HCT116 (cell line): ENCODE measurements at regions not wholly inside any gene's neighbourhood (a gene's known extent, or its start where the extent isn't known, plus 50 kb on each side); places are given as distances from the start of the nearest gene placed in this dataset.

ENCODE experiments used
- ATAC-seq: fragments of 200-7000 bp; cut with Tn5 transposase; 2 replicates; pipeline ENCODE4 v1.9.1; 2020; ENCODE audit warnings: mild to moderate bottlenecking, moderate library complexity
- BruUV-seq: library from RNA; stranded (reverse); fragments of 400-500 nt; replicated peaks from 2 replicates; lab custom pipeline; 2021; lab: Mats Ljungman, UMichigan
- CTCF ChIA-PET: fragments of 300-600 bp; sonication (Branson Sonifier 250); formaldehyde crosslinking; loops from one replicate; lab custom pipeline; 2021; ENCODE audit warnings: antibody characterized with exemption; lab: Charles Lee
- POLR2A ChIA-PET: fragments of 300-600, 350-600 bp; sonication (Branson Sonifier 250); formaldehyde crosslinking; loops from one replicate; lab custom pipeline; 2021; ENCODE audit warnings: antibody characterized with exemption; lab: Charles Lee
- RAD21 ChIA-PET, 2 experiments: fragments of 300-600 bp; sonication (Branson Sonifier 250); formaldehyde crosslinking; loops; one replicate each; lab custom pipeline; 2023; ENCODE audit warnings: low total read pairs in 2 of 2; ENCODE audit not compliant: uncharacterized antibody in 2 of 2, unreplicated experiment in 2 of 2, low non-redundant PET in 1 of 2; lab: Charles Lee
- DNase-seq: peaks from one replicate; pipeline ENCODE4 v3.0.0-alpha.2; 2010; ENCODE audit warnings: low read depth, low spot score
- H2AFZ ChIP-seq: fragments of 200-600 bp; shearing (Covaris generic), sonication (generic); 2 replicates; pipeline ENCODE4 v1.6.1; 2017; ENCODE audit warnings: low read depth, mixed run types, mixed read lengths, antibody characterized with exemption, low read length; ENCODE audit not compliant: poor library complexity, severe bottlenecking
- H3K27ac ChIP-seq: 2 replicates; pipeline ENCODE4 v1.5.1; 2012; ENCODE audit warnings: low read depth, low read length
- H3K27me3 ChIP-seq: fragments of 200-600 bp; sonication (generic); 2 replicates; pipeline ENCODE4 v1.6.1; 2016; ENCODE audit warnings: mixed run types, low read length, mixed read lengths; ENCODE audit not compliant: insufficient read depth
- H3K36me3 ChIP-seq, 2 experiments: fragments of 200-500 bp in 1 of 2; fragments of 200-600 bp in 1 of 2; sonication (Bioruptor generic) in 1 of 2; sonication (generic) in 1 of 2; 2 replicates each; pipeline versions ENCODE4 v1.5.1 to v1.6.1; 2014 to 2016; ENCODE audit warnings: low read length in 2 of 2, inconsistent platforms in 1 of 2, mixed read lengths in 1 of 2, mixed run types in 1 of 2; ENCODE audit not compliant: insufficient read depth in 2 of 2, control insufficient read depth in 1 of 2
- H3K4me1 ChIP-seq, 2 experiments: fragments of 200-600 bp in 1 of 2; sonication (generic) in 1 of 2; 2 replicates each; pipeline versions ENCODE4 v1.5.1 to v1.6.1; 2012 to 2017; ENCODE audit warnings: low read length in 2 of 2, inconsistent platforms in 1 of 2, mild to moderate bottlenecking in 1 of 2, mixed read lengths in 1 of 2, mixed run types in 1 of 2, moderate library complexity in 1 of 2; ENCODE audit not compliant: insufficient read depth in 2 of 2, control insufficient read depth in 1 of 2
- H3K4me2 ChIP-seq: fragments of 200-600 bp; sonication (generic); 2 replicates; pipeline ENCODE4 v1.6.1; 2017; ENCODE audit warnings: mixed run types, low read length, mixed read lengths
- H3K4me3 ChIP-seq, 2 experiments: fragments of 200-600 bp in 1 of 2; sonication (generic) in 1 of 2; replicated peaks in 1 of 2; 2 replicates each; pipeline ENCODE4 v1.5.1; 2011 to 2016; ENCODE audit warnings: low read length in 2 of 2, control low read depth in 1 of 2, low read depth in 1 of 2, mild to moderate bottlenecking in 1 of 2, mixed read lengths in 1 of 2, mixed run types in 1 of 2
- H3K79me2 ChIP-seq: fragments of 200-600 bp; sonication (generic); 2 replicates; pipeline ENCODE4 v1.6.1; 2017; ENCODE audit warnings: mild to moderate bottlenecking, mixed run types, low read length, moderate library complexity, mixed read lengths; ENCODE audit not compliant: insufficient read depth
- H3K9ac ChIP-seq: fragments of 200-600 bp; sonication (generic); 2 replicates; pipeline ENCODE4 v1.6.1; 2016; ENCODE audit warnings: low read length, mixed read lengths
- H3K9me2 ChIP-seq: fragments of 200-600 bp; sonication (generic), shearing (Covaris generic); 2 replicates; pipeline ENCODE4 v1.6.1; 2017; ENCODE audit warnings: mixed run types, mild to moderate bottlenecking, moderate library complexity; ENCODE audit not compliant: insufficient read depth
- H3K9me3 ChIP-seq, 2 experiments: fragments of 200-500 bp in 1 of 2; fragments of 200-600 bp in 1 of 2; sonication (Bioruptor generic) in 1 of 2; sonication (generic) in 1 of 2; 2 replicates each; pipeline ENCODE4 v1.6.1; 2014 to 2017; ENCODE audit warnings: low read length in 2 of 2, mixed read lengths in 2 of 2, inconsistent platforms in 1 of 2, low read depth in 1 of 2, mild to moderate bottlenecking in 1 of 2, mixed run types in 1 of 2, moderate library complexity in 1 of 2; ENCODE audit not compliant: control insufficient read depth in 1 of 2, insufficient read depth in 1 of 2
- H4K20me1 ChIP-seq: fragments of 200-600 bp; sonication (generic), shearing (Covaris generic); 2 replicates; pipeline ENCODE4 v1.6.1; 2017; ENCODE audit warnings: mixed run types, mild to moderate bottlenecking, moderate library complexity; ENCODE audit not compliant: insufficient read depth
- CBX3 ChIP-seq: IDR thresholded peaks from 2 replicates; pipeline ENCODE4 v1.6.1; 2012; ENCODE audit warnings: low read depth
- EGR1 ChIP-seq: IDR thresholded peaks from 2 replicates; pipeline ENCODE4 v1.6.1; 2012; ENCODE audit warnings: low read depth
- EZH2 ChIP-seq: fragments of 200-600 bp; sonication (generic); IDR thresholded peaks from 2 replicates; pipeline ENCODE4 v1.6.1; 2017; ENCODE audit warnings: antibody characterized with exemption, mixed run types
- EZH2phosphoT487 ChIP-seq: fragments of 200-600 bp; IDR thresholded peaks from 2 replicates; pipeline ENCODE4 v1.6.1; 2018; ENCODE audit warnings: antibody characterized with exemption, borderline replicate concordance
- FOSL1 ChIP-seq: IDR thresholded peaks from 2 replicates; pipeline ENCODE4 v1.6.1; 2012; ENCODE audit warnings: low read depth
- JUND ChIP-seq: IDR thresholded peaks from 2 replicates; pipeline ENCODE4 v1.6.1; 2012
- POLR2AphosphoS5 ChIP-seq: IDR thresholded peaks from 2 replicates; pipeline ENCODE4 v1.6.1; 2011; ENCODE audit warnings: mild to moderate bottlenecking, low read depth, low read length, moderate library complexity
- RAD21 ChIP-seq: IDR thresholded peaks from 2 replicates; pipeline ENCODE4 v1.6.1; 2012; ENCODE audit warnings: low read depth, mild to moderate bottlenecking
- SP1 ChIP-seq: IDR thresholded peaks from 2 replicates; pipeline ENCODE4 v1.6.1; 2012; ENCODE audit warnings: low read depth
- SRF ChIP-seq: IDR thresholded peaks from 2 replicates; pipeline ENCODE4 v1.6.1; 2012; ENCODE audit warnings: low read depth
- TCF7L2 ChIP-seq: IDR thresholded peaks from 2 replicates; pipeline ENCODE4 v1.7.0; 2011; ENCODE audit warnings: borderline replicate concordance, inconsistent platforms; ENCODE audit not compliant: insufficient read depth, insufficient read length; ENCODE audit errors: extremely low read depth
- ZFX ChIP-seq: fragments of 450-650 bp; IDR thresholded peaks from 2 replicates; pipeline ENCODE4 v1.6.1; 2017
- intact Hi-C: fragments of 100-400 bp; cut with micrococcal nuclease; formaldehyde crosslinking; loops from 2 replicates; pipeline ENCODE4 v1.10.0; 2022
- TF ChIP-seq, protein P1 (sequence below): IDR thresholded peaks from 2 replicates; pipeline ENCODE4 v1.6.1; 2011; ENCODE audit warnings: mild to moderate bottlenecking, low read length, moderate library complexity; ENCODE audit not compliant: insufficient replicate concordance; ENCODE audit errors: extremely low read depth
- TF ChIP-seq, protein P2 (sequence below): IDR thresholded peaks from 2 replicates; pipeline ENCODE4 v1.6.1; 2012; ENCODE audit warnings: low read depth
- TF ChIP-seq, protein P3 (sequence below), 3 experiments: fragments of 200-600 bp in 1 of 3; sonication (generic) in 1 of 3; IDR thresholded peaks in 2 of 3; conservative IDR thresholded peaks in 1 of 3; 2 replicates each; pipeline ENCODE4 v1.5.1; 2012 to 2017; ENCODE audit warnings: low read depth in 2 of 3, low read length in 2 of 3, antibody characterized with exemption in 1 of 3, borderline replicate concordance in 1 of 3, control low read depth in 1 of 3, mild to moderate bottlenecking in 1 of 3, mixed read lengths in 1 of 3, mixed run types in 1 of 3, moderate library complexity in 1 of 3; ENCODE audit not compliant: insufficient read depth in 1 of 3

DNA sequence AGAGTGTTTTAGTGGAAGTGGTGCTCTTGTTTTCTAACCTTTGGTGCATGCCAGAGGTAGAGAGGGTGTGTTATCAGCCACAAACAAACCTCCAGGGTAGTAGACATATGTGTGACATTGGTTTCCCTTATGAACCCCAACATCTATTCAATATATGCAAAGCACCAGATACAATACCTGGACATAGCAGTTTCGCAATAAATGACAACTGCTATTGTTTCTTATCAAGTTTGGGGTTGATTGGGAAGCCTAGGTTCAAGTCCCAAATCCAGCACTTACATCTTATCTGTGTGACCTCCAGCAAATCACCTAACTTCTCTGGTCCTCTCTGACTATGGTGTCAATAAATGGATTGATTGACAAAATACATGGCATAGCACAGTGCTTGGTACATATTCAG lies 169.4 kb upstream of the SERPINE2 start:
- no TSS peak for BruUV-seq
- no peaks in the 10 kb centered on the region for H3K9me2 ChIP-seq
- H3K36me3 ChIP-seq = no peaks in the 10 kb centered on the region
- no peak overlapping the region for H3K9ac ChIP-seq
- no peaks in the 10 kb centered on the region for H3K79me2 ChIP-seq
- H3K4me1 ChIP-seq = no peaks in the 10 kb centered on the region
- no peak overlapping the region for H2AFZ ChIP-seq
- ChIA-PET RAD21 (no interaction called here), CTCF (no interaction called here), POLR2A (no interaction called here)
- no peaks in the 10 kb centered on the region for H4K20me1 ChIP-seq
- intact Hi-C loops = no loop called here
- ATAC-seq = no peak
- H3K9me3 ChIP-seq = no peaks in the 10 kb centered on the region
- no peak for TF ChIP-seq ZFX
- TF ChIP-seq, protein P1, sequence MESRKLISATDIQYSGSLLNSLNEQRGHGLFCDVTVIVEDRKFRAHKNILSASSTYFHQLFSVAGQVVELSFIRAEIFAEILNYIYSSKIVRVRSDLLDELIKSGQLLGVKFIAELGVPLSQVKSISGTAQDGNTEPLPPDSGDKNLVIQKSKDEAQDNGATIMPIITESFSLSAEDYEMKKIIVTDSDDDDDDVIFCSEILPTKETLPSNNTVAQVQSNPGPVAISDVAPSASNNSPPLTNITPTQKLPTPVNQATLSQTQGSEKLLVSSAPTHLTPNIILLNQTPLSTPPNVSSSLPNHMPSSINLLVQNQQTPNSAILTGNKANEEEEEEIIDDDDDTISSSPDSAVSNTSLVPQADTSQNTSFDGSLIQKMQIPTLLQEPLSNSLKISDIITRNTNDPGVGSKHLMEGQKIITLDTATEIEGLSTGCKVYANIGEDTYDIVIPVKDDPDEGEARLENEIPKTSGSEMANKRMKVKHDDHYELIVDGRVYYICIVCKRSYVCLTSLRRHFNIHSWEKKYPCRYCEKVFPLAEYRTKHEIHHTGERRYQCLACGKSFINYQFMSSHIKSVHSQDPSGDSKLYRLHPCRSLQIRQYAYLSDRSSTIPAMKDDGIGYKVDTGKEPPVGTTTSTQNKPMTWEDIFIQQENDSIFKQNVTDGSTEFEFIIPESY = no peak
- TF ChIP-seq JUND = no peak
- TF ChIP-seq EZH2phosphoT487 = no peak
- no peak for TF ChIP-seq EGR1
- no peak for TF ChIP-seq TCF7L2
- no peak for TF ChIP-seq RAD21
- no peak for TF ChIP-seq FOSL1
- TF ChIP-seq, all 23 proteins: peak for 0
- Histone ChIP-seq H3K27ac (no peak overlapping the region), H3K4me3 (no peak overlapping the region), H3K4me2 (no peak overlapping the region), H3K27me3 (no peaks in the 10 kb centered on the region)
- no peak for DNase-seq

DNA sequence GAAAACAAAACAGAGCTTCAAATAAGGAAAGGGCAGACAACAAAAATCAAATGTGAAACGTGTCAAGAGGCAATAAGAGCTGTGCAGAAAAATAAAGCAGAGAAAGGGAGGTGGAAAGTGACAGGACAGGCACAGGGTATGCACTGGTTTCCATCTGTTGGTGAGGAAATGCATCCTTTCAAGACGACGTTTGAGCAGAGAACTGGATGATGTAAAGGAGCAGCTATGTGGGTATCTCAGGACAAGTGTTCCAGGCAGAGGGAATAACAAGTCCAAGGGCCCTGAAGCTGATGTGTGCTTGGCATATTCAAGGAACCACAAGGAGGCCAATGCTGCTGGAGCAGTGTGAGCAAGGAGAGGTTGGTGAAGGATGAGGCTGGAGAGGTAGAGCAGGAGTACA lies 168.9 kb upstream of the SERPINE2 start:
- Histone ChIP-seq H3K27me3 (no peaks in the 10 kb centered on the region), H3K9ac (no peak overlapping the region), H3K4me3 (no peak overlapping the region), H2AFZ (no peak overlapping the region), H3K36me3 (no peaks in the 10 kb centered on the region), H3K79me2 (no peaks in the 10 kb centered on the region), H3K4me2 (no peak overlapping the region), H3K9me2 (no peaks in the 10 kb centered on the region), H3K9me3 (no peaks in the 10 kb centered on the region), H3K27ac (no peak overlapping the region), H4K20me1 (no peaks in the 10 kb centered on the region), H3K4me1 (no peaks in the 10 kb centered on the region)
- intact Hi-C loops = no loop called here
- no peak for DNase-seq
- RAD21 ChIA-PET = no interaction called here
- CTCF ChIA-PET = no interaction called here
- ATAC-seq = no peak
- no TSS peak for BruUV-seq
- POLR2A ChIA-PET = no interaction called here
- TF ChIP-seq POLR2AphosphoS5 = no peak
- TF ChIP-seq EZH2 = no peak
- TF ChIP-seq SRF = no peak
- TF ChIP-seq EZH2phosphoT487 = no peak
- TF ChIP-seq, protein P2, sequence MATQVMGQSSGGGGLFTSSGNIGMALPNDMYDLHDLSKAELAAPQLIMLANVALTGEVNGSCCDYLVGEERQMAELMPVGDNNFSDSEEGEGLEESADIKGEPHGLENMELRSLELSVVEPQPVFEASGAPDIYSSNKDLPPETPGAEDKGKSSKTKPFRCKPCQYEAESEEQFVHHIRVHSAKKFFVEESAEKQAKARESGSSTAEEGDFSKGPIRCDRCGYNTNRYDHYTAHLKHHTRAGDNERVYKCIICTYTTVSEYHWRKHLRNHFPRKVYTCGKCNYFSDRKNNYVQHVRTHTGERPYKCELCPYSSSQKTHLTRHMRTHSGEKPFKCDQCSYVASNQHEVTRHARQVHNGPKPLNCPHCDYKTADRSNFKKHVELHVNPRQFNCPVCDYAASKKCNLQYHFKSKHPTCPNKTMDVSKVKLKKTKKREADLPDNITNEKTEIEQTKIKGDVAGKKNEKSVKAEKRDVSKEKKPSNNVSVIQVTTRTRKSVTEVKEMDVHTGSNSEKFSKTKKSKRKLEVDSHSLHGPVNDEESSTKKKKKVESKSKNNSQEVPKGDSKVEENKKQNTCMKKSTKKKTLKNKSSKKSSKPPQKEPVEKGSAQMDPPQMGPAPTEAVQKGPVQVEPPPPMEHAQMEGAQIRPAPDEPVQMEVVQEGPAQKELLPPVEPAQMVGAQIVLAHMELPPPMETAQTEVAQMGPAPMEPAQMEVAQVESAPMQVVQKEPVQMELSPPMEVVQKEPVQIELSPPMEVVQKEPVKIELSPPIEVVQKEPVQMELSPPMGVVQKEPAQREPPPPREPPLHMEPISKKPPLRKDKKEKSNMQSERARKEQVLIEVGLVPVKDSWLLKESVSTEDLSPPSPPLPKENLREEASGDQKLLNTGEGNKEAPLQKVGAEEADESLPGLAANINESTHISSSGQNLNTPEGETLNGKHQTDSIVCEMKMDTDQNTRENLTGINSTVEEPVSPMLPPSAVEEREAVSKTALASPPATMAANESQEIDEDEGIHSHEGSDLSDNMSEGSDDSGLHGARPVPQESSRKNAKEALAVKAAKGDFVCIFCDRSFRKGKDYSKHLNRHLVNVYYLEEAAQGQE = no peak
- no peak for TF ChIP-seq EGR1
- TF ChIP-seq CBX3 = no peak
- no peak for TF ChIP-seq RAD21
- TF ChIP-seq SP1 = no peak
- TF ChIP-seq, protein P3, sequence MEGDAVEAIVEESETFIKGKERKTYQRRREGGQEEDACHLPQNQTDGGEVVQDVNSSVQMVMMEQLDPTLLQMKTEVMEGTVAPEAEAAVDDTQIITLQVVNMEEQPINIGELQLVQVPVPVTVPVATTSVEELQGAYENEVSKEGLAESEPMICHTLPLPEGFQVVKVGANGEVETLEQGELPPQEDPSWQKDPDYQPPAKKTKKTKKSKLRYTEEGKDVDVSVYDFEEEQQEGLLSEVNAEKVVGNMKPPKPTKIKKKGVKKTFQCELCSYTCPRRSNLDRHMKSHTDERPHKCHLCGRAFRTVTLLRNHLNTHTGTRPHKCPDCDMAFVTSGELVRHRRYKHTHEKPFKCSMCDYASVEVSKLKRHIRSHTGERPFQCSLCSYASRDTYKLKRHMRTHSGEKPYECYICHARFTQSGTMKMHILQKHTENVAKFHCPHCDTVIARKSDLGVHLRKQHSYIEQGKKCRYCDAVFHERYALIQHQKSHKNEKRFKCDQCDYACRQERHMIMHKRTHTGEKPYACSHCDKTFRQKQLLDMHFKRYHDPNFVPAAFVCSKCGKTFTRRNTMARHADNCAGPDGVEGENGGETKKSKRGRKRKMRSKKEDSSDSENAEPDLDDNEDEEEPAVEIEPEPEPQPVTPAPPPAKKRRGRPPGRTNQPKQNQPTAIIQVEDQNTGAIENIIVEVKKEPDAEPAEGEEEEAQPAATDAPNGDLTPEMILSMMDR (IDR thresholded peaks at IDR 0.05 in 2 of 3, conservative IDR thresholded peaks at IDR 0.05 in 1 of 3; ENCODE audit: borderline replicate concordance in 1 of 3, insufficient read depth in 1 of 3, low read depth in 2 of 3, low read length in 2 of 3) = no peak
